Dendritic cell treated with granulocyte-macrophage colony-stimulating factor and Interleukin-4, amounts not matched to agents 40 ng/mL and 50 ng/mL, for 4 days (primary cell): ENCODE measurements at regions not wholly inside any gene's neighbourhood (a gene's known extent, or its start where the extent isn't known, plus 50 kb on each side); places are given as distances from the start of the nearest gene placed in this dataset.

Experiments
- H3K27ac Mint-ChIP-seq: one replicate; pipeline ENCODE4 v1.8.0; 2022; ENCODE audit warnings: mild to moderate bottlenecking, mixed read lengths
- H3K27me3 Mint-ChIP-seq: one replicate; pipeline ENCODE4 v1.8.0; 2022; ENCODE audit warnings: mild to moderate bottlenecking, mixed read lengths
- H3K36me3 Mint-ChIP-seq: one replicate; pipeline ENCODE4 v1.8.0; 2022; ENCODE audit warnings: low read depth, mixed read lengths
- H3K4me1 Mint-ChIP-seq: one replicate; pipeline ENCODE4 v1.8.0; 2022; ENCODE audit warnings: low read depth, mixed read lengths
- H3K4me3 Mint-ChIP-seq: one replicate; pipeline ENCODE4 v1.8.0; 2022; ENCODE audit warnings: mild to moderate bottlenecking, moderate library complexity, mixed read lengths
- H3K9me3 Mint-ChIP-seq: one replicate; pipeline ENCODE4 v1.8.0; 2022; ENCODE audit warnings: mixed read lengths
- intact Hi-C: fragments of 100-400 bp; cut with micrococcal nuclease; formaldehyde crosslinking; loops from one replicate; pipeline ENCODE4 v1.15.0; 2022

DNA sequence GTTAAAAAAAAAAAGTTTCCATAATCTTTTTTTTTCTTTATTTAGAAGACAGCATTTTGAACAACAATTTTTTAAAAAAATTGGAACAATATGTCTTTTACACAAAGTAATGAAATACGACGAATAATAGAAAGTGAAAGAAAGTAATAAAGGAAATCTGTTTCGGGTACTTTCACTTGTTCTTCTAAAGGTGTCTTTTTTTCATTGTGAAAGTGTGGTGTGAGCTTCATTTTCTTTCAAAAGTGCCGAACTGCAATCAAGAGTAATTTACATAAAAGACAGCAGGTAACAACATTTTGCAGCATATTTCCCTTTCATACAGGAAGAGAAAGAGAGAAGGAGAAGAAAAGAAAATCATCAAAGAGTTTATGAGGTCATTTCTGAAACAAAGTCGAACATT, 159.7 kb upstream of the CDH12 start:
- H3K4me1 Mint-ChIP-seq: peaks cover 5% of the 10 kb centered on the region
- no peaks in the 10 kb centered on the region for H3K9me3 Mint-ChIP-seq
- no peak overlapping the region for H3K27ac Mint-ChIP-seq

GRCh38 chr5:23007762-23008161, 154.6 kb upstream of the CDH12 start:
- Mint-ChIP-seq H3K4me3 (no peak overlapping the region), H3K36me3 (no peaks in the 10 kb centered on the region), H3K27me3 (no peaks in the 10 kb centered on the region), H3K27ac (no peak overlapping the region), H3K9me3 (peaks cover 9% of the 10 kb centered on the region), H3K4me1 (peaks cover 5% of the 10 kb centered on the region)
- intact Hi-C loops: no loop called here

More for the DNA sequence above, 159.7 kb upstream of the CDH12 start:
- H3K27me3 Mint-ChIP-seq: no peaks in the 10 kb centered on the region
- no peaks in the 10 kb centered on the region for H3K36me3 Mint-ChIP-seq
- intact Hi-C loops: no loop called here
- no peak overlapping the region for H3K4me3 Mint-ChIP-seq

DNA sequence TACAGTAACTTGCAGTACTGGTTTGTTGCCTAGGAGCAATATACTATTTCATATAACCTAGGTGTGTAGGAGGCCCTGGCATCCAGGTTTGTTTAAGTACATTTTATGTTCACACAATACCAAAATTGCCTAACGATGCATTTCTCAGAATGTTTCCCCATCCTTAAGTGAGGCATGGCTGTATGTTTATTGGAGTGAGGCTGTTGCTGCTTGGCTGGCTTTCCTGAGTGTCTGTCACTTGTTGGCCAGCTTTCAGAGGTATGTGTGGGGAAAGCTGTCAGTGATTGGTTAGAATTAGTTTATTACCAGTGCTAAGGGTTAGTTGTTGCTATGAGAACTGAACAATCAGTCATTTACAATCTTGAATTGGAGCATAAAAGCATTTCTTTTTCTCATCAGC, 154.1 kb upstream of the CDH12 start:
- Mint-ChIP-seq H3K27me3 (no peaks in the 10 kb centered on the region), H3K36me3 (no peaks in the 10 kb centered on the region), H3K9me3 (peaks cover 9% of the 10 kb centered on the region), H3K4me3 (no peak overlapping the region), H3K27ac (no peak overlapping the region), H3K4me1 (peaks cover under 1% of the 10 kb centered on the region)
- intact Hi-C loops: no loop called here

- Mint-ChIP-seq H3K4me1 (no peaks in the 10 kb centered on the region), H3K36me3 (no peaks in the 10 kb centered on the region), H3K27ac (no peak overlapping the region), H3K27me3 (no peaks in the 10 kb centered on the region), H3K4me3 (no peak overlapping the region), H3K9me3 (peaks cover 9% of the 10 kb centered on the region)
- intact Hi-C loops: no loop called here
Measured at GRCh38 chr5:23001120-23001519, 148.0 kb upstream of the CDH12 start.

- Mint-ChIP-seq H3K9me3 (no peaks in the 10 kb centered on the region), H3K27me3 (no peaks in the 10 kb centered on the region), H3K4me3 (no peak overlapping the region), H3K4me1 (no peaks in the 10 kb centered on the region), H3K27ac (no peak overlapping the region), H3K36me3 (no peaks in the 10 kb centered on the region)
- intact Hi-C loops: no loop called here
Measured at GRCh38 chr5:22998774-22999173, 145.6 kb upstream of the CDH12 start.

DNA sequence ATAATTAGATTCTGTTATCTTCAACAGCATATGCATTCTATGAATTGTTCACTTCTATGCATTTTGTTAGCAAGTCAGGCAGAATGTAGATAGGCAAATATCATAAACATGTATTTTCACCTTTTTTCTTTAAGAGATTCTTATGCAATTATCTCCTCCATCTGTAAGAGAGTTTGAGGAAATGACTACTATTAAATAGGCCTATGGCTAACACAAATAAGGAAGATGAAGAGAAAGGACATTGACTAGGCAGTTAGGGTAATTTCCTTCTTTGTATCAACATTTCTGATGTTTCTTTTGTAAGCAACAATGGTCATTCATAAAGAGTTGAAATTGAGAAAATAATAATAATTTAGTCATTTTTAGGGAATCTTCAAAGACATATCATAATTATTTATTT, 145.2 kb upstream of the CDH12 start:
- H3K4me1 Mint-ChIP-seq: no peaks in the 10 kb centered on the region
- H3K9me3 Mint-ChIP-seq: no peaks in the 10 kb centered on the region
- H3K4me3 Mint-ChIP-seq: no peak overlapping the region
- no peaks in the 10 kb centered on the region for H3K27me3 Mint-ChIP-seq
- H3K36me3 Mint-ChIP-seq: no peaks in the 10 kb centered on the region
- no peak overlapping the region for H3K27ac Mint-ChIP-seq
- intact Hi-C loops: no loop called here

- H3K27me3 Mint-ChIP-seq: no peaks in the 10 kb centered on the region
- H3K4me1 Mint-ChIP-seq: no peaks in the 10 kb centered on the region
- intact Hi-C loops: loop anchor here (10.0 kb wide), 1 partner anchor 84 kb away; no protein-coding TSS in a partner anchor
- H3K36me3 Mint-ChIP-seq: no peaks in the 10 kb centered on the region
- H3K9me3 Mint-ChIP-seq: peaks cover 9% of the 10 kb centered on the region
- no peak overlapping the region for H3K4me3 Mint-ChIP-seq
- H3K27ac Mint-ChIP-seq: no peak overlapping the region
Measured at GRCh38 chr5:22988937-22989336, 135.8 kb upstream of the CDH12 start.

DNA sequence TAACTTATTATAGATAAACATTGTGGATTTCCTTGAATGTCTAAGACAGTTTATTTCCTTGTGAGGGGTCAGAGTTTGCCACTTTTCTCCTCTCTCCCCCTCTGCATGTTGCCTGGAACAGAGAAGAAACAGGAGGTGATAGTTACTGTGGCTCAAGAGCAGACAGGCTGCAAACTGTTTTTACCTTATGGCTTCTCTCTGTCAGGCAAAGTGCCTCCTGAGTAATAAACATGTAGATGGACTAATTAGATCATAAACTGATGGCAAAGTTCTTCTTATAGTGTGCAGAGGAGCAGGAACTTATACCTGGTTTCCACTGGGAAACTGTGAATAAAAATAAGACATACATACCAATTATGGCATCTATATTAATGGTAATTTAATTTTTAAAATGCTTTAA, 133.1 kb upstream of the CDH12 start:
- Mint-ChIP-seq H3K27ac (no peak overlapping the region), H3K4me1 (no peaks in the 10 kb centered on the region), H3K27me3 (no peaks in the 10 kb centered on the region), H3K36me3 (no peaks in the 10 kb centered on the region), H3K9me3 (peaks cover 16% of the 10 kb centered on the region), H3K4me3 (no peak overlapping the region)
- intact Hi-C loops: loop anchor here (10.0 kb wide), 1 partner anchor 81 kb away; no protein-coding TSS in a partner anchor

GRCh38 chr5:22985446-22985845, 132.3 kb upstream of the CDH12 start:
- H3K27me3 Mint-ChIP-seq: no peaks in the 10 kb centered on the region
- no peak overlapping the region for H3K27ac Mint-ChIP-seq
- H3K9me3 Mint-ChIP-seq: peaks cover 16% of the 10 kb centered on the region
- no peaks in the 10 kb centered on the region for H3K4me1 Mint-ChIP-seq
- H3K36me3 Mint-ChIP-seq: no peaks in the 10 kb centered on the region
- intact Hi-C loops: loop anchor here (10.0 kb wide), 1 partner anchor 81 kb away; no protein-coding TSS in a partner anchor
- H3K4me3 Mint-ChIP-seq: no peak overlapping the region

GRCh38 chr5:22970956-22971618, 117.9 kb upstream of the CDH12 start:
- Mint-ChIP-seq H3K27me3 (no peaks in the 10 kb centered on the region), H3K4me3 (no peak overlapping the region), H3K27ac (no peak overlapping the region), H3K9me3 (peaks cover 34% of the 10 kb centered on the region), H3K4me1 (no peaks in the 10 kb centered on the region), H3K36me3 (no peaks in the 10 kb centered on the region)
- intact Hi-C loops: no loop called here

GRCh38 chr5:22970491-22970890, 117.3 kb upstream of the CDH12 start:
- Mint-ChIP-seq H3K9me3 (peaks cover 34% of the 10 kb centered on the region), H3K4me1 (no peaks in the 10 kb centered on the region), H3K27ac (no peak overlapping the region), H3K36me3 (no peaks in the 10 kb centered on the region), H3K4me3 (no peak overlapping the region), H3K27me3 (no peaks in the 10 kb centered on the region)
- intact Hi-C loops: no loop called here

DNA sequence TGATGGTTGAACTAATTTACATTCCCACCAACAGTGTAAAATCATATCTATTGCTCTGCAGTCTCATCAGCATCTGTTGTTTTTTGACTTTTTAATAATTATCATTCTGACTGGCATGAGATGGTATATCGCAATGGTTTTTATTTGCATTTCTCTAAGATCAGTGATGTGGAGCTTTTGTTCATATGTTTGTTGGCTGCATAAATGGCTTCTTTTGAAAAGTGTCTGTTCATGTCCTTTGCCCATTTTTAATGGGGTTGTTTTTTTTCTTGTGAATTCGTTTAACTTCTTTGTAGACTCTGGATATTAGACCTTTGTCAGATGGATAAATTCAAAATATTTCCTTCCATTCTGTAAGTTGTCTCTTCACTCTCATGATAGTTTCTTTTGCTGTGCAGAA, 115.2 kb upstream of the CDH12 start:
- no peaks in the 10 kb centered on the region for H3K27me3 Mint-ChIP-seq
- intact Hi-C loops: no loop called here
- no peak overlapping the region for H3K27ac Mint-ChIP-seq
- peaks cover 41% of the 10 kb centered on the region for H3K9me3 Mint-ChIP-seq
- no peaks in the 10 kb centered on the region for H3K36me3 Mint-ChIP-seq
- H3K4me1 Mint-ChIP-seq: no peaks in the 10 kb centered on the region
- H3K4me3 Mint-ChIP-seq: no peak overlapping the region

DNA sequence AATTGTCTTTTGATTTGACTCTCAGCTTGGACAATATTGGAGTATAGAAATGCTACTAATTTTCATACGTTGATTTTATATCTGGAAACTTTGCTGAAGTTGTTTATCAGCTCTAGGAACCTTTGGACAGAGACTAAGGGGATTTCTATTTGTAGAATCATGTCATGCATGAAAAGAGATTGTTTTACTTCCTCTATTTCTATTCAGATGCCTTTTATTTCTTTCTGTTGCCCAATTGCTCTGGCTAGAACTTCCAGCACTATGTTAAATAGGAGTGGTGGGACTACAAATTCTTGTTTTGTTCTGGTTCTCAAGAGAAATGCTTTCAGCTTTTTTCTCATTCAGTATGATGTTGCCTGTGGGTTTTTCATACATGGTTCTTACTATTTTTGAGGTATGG, 112.8 kb upstream of the CDH12 start:
- no peak overlapping the region for H3K27ac Mint-ChIP-seq
- no peaks in the 10 kb centered on the region for H3K27me3 Mint-ChIP-seq
- H3K4me3 Mint-ChIP-seq: no peak overlapping the region
- no peaks in the 10 kb centered on the region for H3K36me3 Mint-ChIP-seq
- intact Hi-C loops: no loop called here
- H3K4me1 Mint-ChIP-seq: no peaks in the 10 kb centered on the region
- H3K9me3 Mint-ChIP-seq: peaks cover 50% of the 10 kb centered on the region

DNA sequence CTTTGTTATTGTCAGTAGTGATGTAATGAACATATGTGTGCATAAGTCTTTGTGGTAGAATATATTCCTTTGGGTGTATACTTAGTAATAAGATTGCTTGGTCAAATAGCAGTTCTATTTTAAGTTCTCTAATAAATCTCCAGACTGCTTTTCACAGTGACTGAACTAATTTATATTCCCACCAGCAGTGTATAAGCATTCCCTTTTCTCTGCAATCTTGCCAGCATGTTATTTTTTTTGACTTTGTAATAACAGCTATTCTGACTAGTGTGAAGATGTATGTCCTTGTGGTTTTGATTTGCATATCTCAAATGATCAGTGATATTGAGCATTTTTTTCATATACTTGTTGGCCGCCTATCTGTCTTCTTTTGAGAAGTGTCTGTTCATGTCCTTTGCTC, 111.5 kb upstream of the CDH12 start:
- H3K27ac Mint-ChIP-seq: no peak overlapping the region
- H3K4me1 Mint-ChIP-seq: no peaks in the 10 kb centered on the region

More for the DNA sequence above, 111.5 kb upstream of the CDH12 start:
- peaks cover 44% of the 10 kb centered on the region for H3K9me3 Mint-ChIP-seq
- intact Hi-C loops: no loop called here
- H3K4me3 Mint-ChIP-seq: no peak overlapping the region
- no peaks in the 10 kb centered on the region for H3K36me3 Mint-ChIP-seq
- H3K27me3 Mint-ChIP-seq: no peaks in the 10 kb centered on the region
